ENCODE measurements at regions not wholly inside any gene's neighbourhood (a gene's known extent, or its start where the extent isn't known, plus 50 kb on each side); places are given as distances from the start of the nearest gene placed in this dataset.
"Not testable (repeated sequence)": the region's sequence is repeated elsewhere in the genome, so short reads cannot be mapped to it uniquely, and the experiment has no call there.

GRCh38 chr6:168182908-168183612, 104.0 kb upstream of the FRMD1 start:
- no peak overlapping the region for H3K4me3 ChIP-seq (ENCODE audit: low read depth, low read length)
- DNase-seq (ENCODE audit: low read depth) = no peak

DNA sequence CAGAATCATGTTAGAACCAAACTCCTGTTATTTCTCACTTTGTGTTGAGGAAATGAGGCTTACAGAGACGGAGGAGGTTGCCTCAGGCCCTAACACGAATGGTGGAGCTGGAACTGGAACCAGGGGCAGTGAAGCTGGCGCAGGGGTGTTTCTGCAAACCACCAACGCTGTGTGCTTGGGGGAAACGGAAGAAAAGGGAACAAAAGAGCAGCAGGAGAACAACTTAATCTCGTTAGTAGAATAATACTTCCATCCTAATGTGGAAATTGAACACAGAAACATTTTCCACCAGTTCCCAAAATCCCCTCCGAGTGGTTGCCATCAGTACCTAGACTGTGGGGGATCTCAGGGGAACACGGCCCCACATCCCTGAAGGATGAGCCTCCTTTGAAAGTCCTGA, 103.4 kb upstream of the FRMD1 start:
- no peak for DNase-seq (ENCODE audit: low read depth)

GRCh38 chr6:168181876-168182275, 102.9 kb upstream of the FRMD1 start:
- H3K4me3 ChIP-seq (ENCODE audit: low read depth, low read length) = no peak overlapping the region
- no peak for DNase-seq (ENCODE audit: low read depth)

More for the DNA sequence above, 103.4 kb upstream of the FRMD1 start:
- no peak overlapping the region for H3K4me3 ChIP-seq (ENCODE audit: low read depth, low read length)

DNA sequence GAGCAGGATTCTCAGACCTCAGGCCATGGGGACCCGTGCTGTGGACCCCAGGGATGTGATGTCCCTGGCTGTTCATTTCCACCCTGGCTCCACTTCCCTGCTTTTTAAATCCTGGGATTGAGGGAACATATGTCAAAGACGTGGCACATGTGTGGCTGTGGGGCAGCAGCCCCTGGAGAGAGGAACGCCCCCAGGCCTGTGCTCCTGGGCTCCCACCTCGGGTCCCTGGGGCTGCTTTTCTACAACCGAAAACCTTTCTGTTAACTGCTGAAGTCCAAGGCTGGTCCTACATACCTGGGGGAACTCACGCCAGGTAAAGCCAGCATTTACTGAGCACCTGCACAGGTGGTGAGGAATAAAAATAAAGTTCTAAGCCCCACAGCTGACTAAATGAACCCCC, 102.3 kb upstream of the FRMD1 start:
- DNase-seq (ENCODE audit: low read depth) = no peak
- no peak overlapping the region for H3K4me3 ChIP-seq (ENCODE audit: low read depth, low read length)

GRCh38 chr6:168180548-168181011, 101.6 kb upstream of the FRMD1 start:
- no peak for DNase-seq (ENCODE audit: low read depth)

DNA sequence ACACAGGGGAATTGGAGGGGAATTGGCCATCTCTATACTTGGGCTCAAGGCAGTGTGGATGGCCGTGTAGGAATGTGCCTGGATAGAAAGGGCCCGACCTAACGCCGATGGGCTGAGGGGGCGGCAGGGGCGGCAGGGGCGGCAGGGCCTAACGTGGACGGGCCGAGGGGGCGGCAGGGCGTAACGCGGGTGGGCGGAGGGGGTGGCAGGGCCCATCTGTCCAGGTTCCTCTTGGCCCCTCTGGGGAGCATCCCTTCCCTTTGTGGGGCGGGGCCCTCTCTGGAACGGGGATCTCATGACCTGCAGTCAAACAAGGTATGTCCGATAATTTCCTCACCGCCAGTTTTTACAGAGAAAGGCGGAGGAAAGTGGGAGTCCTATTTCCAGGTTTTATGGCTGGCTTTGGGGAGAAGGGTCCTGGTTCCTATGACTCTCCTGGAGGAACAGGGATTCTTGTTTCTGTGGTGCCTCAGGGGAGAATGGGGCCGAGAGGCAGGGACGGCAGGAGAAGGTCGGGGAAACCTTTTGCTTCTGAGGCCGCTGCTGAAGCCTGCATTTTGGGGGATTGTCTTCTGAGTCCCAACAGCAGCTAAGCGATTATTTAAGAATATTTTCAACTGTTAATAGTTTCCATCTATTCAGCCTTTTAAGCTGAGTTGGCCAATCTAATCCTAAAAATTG, 100.8 kb upstream of the FRMD1 start:
- no peak overlapping the region for H3K4me3 ChIP-seq (ENCODE audit: low read depth, low read length)

More at GRCh38 chr6:168180548-168181011, 101.6 kb upstream of the FRMD1 start:
- H3K4me3 ChIP-seq (ENCODE audit: low read depth, low read length) = no peak overlapping the region

DNA sequence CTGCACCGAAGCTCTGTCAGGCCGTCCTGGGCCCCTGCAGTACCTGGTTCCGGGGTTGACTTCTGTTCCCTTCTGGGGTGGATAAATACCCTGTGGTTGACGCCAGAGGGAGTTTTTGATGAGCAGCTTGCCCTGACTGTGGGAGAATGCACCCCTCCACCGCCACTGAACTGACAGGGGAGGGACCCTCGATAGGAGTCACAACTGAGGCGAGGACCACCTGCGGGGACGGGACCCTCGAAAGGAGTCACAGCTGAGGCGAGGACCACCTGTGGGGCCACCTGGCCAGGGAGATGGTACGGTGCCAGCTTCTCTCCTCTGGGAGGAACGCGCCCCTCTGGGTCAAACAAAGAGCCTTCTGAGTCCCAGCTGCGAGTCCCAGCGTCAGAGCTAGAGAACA, 100.1 kb upstream of the FRMD1 start:
- DNase-seq (ENCODE audit: low read depth) = no peak
- no peak overlapping the region for H3K4me3 ChIP-seq (ENCODE audit: low read depth, low read length)

More for the DNA sequence above, 100.8 kb upstream of the FRMD1 start:
- no peak for DNase-seq (ENCODE audit: low read depth)

- no peak for DNase-seq (ENCODE audit: low read depth)
- H3K4me3 ChIP-seq (ENCODE audit: low read depth, low read length) = no peak overlapping the region
These were observed 98.3 kb upstream of the FRMD1 start for GRCh38 chr6:168177103-168177891.

GRCh38 chr6:168171673-168172353, 92.8 kb upstream of the FRMD1 start:
- no peak overlapping the region for H3K4me3 ChIP-seq (ENCODE audit: low read depth, low read length)

DNA sequence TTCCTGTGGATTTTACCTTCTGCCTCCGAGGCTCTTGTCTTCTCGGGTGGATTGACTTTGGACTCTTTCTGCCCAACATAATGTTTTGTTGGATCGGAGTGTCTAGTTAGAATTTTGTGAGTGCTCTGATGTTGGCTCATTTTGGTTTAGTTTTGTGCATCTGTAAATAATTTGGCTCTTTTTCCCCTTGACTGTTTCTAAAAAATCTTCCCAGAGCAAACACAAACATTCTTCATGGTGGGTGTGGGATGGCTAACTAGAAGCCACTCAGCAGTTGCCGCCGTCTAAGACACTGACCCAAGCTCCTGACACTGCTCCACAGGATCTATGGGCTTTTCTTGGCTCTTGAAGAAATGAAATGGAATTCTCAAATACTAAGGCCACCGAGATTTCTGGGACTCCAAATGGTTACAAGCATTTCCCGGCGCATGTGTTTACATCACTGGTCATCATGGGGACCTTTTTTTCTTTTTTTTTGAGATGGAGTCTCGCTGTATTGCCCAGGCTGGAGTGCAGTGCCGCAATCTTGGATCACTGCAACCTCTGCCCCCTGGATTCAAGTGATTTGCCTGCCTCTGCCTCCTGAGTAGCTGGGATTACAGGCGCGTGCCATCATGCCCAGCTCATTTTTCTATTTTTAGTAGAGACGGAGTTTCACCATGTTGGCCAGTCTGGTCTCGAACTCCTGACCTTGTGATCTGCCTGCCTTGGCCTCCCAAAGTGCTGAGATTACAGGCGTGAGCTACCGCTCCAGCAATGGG, 92.0 kb upstream of the FRMD1 start:
- no peak for DNase-seq (ENCODE audit: low read depth)
- H3K4me3 ChIP-seq (ENCODE audit: low read depth, low read length) = no peak overlapping the region

More at GRCh38 chr6:168171673-168172353, 92.8 kb upstream of the FRMD1 start:
- DNase-seq (ENCODE audit: low read depth) = no peak

DNA sequence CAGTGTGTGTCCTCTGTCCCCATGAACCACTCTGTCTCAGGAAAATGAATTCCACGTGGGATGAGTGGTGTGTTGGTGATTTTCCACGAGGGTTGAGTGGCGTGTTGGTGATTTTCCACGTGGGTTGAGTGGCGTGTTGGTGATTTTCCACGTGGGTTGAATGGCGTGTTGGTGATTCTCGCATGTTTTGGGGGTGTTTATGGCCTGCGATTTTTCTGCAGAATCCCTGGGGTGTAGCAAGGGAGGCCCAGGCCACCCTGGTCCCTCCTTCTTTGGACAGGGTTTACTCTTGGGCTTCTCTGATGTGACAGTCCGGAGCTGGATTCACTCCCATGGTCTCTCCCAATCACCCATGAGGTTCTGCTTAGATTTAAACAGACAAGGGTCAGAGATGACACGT, 90.6 kb upstream of the FRMD1 start:
- no peak overlapping the region for H3K4me3 ChIP-seq (ENCODE audit: low read depth, low read length)
- no peak for DNase-seq (ENCODE audit: low read depth)

GRCh38 chr6:168168936-168169335, 89.9 kb upstream of the FRMD1 start:
- not testable (repeated sequence) for H3K4me3 ChIP-seq (ENCODE audit: low read depth, low read length); DNase-seq (ENCODE audit: low read depth)

GRCh38 chr6:168168330-168168729, 89.3 kb upstream of the FRMD1 start:
- DNase-seq (ENCODE audit: low read depth); H3K4me3 ChIP-seq (ENCODE audit: low read depth, low read length): not testable (repeated sequence)

- DNase-seq (ENCODE audit: low read depth) = no peak
- H3K4me3 ChIP-seq (ENCODE audit: low read depth, low read length) = no peak overlapping the region
These were observed 88.7 kb upstream of the FRMD1 start for GRCh38 chr6:168167431-168168315.

- no peak overlapping the region for H3K4me3 ChIP-seq (ENCODE audit: low read depth, low read length)
- DNase-seq (ENCODE audit: low read depth) = no peak
These were observed 87.6 kb upstream of the FRMD1 start for GRCh38 chr6:168166627-168167026.

DNA sequence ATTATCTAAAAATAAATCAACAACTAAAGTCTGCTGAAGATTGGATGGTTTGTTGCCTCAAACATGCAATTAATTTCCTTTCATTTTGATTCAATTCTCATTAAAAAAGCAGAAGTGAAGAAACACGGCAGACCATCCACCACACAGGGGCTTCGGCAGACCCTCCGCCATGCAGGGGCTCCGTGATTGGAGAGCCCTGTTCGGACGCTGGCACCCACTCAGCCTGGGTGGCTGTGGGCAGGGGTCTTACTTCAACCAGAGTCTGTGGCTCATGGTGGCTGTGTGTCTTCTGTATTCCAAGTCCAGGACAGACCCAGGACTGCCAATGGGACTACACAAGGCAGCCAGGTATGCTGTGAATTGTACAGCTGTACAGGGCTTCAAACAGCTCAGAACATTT, 86.9 kb upstream of the FRMD1 start:
- no peak for DNase-seq (ENCODE audit: low read depth)
- no peak overlapping the region for H3K4me3 ChIP-seq (ENCODE audit: low read depth, low read length)

DNA sequence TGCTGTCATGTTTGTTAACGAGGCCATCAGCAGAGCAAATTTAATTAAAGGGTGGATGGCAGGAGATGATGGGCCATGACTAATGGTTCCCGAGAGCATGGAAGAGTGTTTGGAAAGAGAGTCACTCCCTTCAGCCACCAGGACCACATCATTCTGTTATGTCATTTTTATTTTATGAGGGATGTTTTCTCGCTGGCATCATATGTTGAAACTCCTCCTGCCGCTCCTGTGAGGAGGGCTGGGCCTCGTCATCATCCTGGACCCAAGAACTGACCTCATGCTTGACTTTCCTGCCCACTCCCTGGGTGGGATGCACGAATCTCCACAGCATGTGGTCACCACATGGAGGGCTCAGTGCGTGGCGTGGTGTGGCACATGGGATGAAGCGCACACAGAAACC, 86.4 kb upstream of the FRMD1 start:
- no peak for DNase-seq (ENCODE audit: low read depth)
- H3K4me3 ChIP-seq (ENCODE audit: low read depth, low read length) = no peak overlapping the region

DNA sequence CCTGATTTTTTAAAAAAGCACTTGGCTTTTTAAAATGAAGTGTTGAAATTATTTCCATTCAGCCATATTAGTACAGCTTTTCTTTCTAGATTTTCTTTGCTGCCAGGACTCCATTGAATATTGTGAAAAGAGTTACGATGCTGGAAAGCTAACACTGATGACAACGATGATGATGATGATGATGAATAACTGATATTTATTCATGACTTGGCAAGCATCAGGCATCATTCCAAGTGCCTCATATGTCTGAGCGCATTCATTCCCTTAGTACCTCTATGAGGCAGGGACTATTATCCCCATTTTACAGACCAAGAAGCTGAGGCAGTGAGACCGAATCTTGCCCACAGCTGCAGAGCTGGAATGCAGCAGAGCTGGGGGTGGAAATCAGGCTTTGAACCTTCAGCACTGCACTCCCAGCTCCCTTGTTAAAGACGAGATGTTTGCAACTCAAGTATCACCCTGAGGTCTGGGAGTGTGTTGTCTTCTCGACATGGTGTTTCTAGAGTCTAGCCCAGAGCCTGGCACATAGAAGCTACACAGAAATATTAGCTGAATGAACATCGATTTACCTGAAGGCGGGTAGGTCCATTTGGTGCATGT, 85.5 kb upstream of the FRMD1 start:
- no peak for DNase-seq (ENCODE audit: low read depth)
- H3K4me3 ChIP-seq (ENCODE audit: low read depth, low read length) = no peak overlapping the region

All from skeletal muscle cell (primary cell).